GM19452 (cell line): ENCODE measurements at regions not wholly inside any gene's neighbourhood (a gene's known extent, or its start where the extent isn't known, plus 50 kb on each side); places are given as distances from the start of the nearest gene placed in this dataset.
"Not testable (repeated sequence)": the region's sequence is repeated elsewhere in the genome, so short reads cannot be mapped to it uniquely, and the experiment has no call there.

Source experiments
- ATAC-seq: cut with Tn5 transposase; IDR thresholded peaks from one replicate; pipeline ENCODE4 v1.9.1; 2021; ENCODE audit not compliant: unreplicated experiment

DNA sequence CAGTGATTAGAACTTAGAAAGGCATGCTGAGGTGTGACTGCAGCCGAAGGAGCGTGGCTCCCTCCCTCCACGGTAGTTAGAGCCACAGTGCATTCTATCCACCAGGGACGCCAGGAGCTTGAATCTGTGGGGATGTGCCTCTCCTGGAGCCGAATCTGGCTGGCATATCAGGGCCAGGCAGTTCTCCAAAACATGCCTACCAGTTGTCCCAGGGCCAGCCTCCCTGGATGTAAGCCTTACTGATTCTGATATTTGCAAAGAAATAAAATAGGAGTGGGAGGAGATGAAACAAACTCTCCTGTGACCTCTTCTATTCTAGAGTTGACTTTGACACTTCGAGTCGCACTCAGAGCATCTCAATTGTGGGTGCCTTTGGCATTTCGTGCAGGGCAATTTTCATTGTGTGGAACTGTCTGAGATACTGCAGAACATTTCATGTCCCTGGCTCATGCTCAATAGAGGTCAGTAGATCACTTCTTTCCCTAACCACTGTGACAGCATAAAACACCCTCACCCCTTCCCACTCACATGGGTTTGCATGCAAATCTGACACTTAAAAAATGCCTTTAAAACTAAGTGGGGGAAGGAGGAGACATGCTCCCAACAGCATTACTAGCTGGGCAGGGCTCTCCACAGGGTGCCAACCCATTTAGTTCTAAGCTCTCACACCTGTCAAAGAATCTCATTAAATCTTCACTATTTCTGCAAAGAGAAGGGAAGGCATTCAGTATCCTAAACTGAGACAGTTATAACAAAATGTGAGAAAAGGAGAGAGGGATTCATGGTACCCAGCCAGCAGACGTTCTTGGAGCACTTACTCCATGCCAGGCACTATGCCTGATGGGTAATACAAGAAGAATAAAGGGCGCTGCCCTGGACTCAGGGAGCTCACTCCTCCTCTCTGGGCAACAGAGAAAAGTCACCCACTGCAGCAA is 378.9 kb downstream of the PREX1 start:
- ATAC-seq: no peak

DNA sequence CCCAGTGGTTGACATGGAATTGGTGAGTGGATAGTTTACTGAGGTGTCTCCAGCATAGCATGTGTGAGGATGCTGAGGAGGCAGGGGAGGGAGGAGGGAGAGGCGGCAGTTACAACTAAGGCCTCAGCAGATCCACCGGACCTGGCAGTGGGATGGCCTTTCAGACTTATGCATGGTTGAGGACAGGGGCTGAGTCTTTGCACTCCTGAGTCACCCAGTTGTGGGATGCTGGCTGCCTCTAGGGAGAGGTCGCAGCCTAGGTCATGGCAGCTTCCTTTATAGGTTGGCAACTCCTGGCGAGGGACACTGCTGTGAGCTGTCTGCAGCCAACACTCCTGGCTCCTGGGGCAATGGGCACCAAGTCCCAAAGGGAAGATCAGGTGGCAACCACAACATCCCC is 380.3 kb downstream of the PREX1 start:
- ATAC-seq: no peak

DNA sequence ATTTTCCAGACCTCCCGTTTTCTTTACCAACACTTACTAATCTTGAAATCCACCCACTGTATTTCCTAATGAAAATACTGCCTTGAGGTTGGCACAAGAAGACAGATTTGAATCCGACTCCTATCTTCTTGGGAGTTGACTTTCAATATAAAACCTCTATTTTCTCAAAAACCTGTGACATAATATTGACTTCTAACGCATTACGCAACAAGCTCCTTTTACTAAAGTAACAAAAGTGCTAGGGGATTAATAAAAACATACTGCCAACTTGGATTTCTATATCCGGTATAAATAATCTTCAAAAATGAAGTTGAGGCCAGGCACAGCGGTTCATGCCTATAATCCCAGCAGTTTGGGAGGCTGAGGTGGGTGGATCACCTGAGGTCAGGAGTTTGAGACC is 382.0 kb downstream of the PREX1 start:
- ATAC-seq: no peak

DNA sequence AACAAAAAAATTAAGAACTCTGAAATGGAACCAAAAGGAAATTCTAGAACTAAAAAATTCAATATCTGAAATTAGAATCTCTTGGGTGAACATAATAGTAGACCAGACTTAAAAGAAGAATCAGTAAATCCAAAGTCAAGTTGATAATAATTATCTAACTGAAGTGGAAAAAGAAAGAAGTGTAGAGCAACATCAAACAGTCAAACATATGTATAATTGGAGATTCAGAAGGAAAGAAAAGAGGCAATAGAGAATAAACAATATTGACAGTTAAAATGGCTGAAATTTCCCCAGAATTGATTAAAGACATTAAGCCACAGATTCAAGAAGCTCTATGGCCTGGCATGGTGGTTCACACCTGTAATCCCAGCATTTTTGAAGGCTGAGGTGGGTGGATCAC is 383.6 kb downstream of the PREX1 start:
- ATAC-seq: no peak

DNA sequence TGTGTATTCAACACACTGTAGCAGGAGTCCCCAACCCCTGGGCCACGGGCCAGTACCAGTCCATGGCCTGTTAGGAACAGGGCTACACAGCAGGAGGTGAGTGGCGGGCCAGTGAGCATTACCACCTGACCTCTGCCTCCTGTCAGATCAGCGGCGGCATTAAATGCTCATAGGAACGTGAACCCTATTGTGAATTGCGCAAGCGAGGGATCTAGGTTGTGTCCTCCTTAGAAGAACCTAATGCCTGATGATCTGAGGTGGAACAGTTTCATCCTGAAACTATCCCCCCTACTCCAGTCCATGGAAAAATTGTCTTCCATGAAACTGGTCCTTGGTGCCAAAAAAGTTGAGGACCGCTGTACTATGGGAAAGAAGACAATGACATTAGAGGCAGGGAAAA is 386.9 kb downstream of the PREX1 start:
- no peak for ATAC-seq

DNA sequence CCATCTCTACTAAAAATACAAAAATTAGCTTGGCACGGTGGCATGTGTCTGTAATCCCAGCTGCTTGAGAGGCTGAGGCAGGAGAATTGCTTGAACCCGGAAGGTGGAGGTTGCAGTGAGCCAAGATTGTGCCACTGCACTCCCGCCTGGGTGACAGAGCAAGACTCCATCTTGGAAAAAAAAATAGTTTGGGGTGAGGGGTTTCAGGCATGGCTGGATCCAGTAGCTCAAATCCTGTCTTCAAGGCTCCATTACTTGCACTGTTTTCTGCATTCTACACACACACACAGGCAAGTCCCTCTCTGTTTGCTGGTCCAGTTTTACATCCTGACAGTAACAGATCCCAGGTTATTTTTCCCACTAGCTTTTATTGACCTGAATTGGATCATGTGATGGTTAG is 387.5 kb downstream of the PREX1 start:
- not testable (repeated sequence) for ATAC-seq

DNA sequence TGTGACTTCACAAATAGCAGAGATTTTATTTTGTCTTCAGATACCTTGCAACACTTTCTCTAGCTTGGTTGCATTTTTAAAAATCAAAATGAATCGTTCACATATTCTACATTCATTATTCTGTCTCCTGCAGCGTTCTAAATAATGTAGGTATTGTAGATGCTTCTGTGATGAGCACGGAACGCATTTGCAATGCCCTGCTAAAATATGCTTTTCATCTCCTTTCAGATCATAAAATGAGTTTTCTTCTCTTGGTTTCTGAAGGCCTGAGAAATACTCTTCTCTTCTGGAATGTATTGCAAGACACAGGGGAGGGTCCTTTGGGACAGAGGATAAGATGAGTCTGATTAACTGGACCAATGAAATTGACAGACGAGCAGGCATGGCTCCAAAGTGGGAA is 390.7 kb downstream of the PREX1 start:
- no peak for ATAC-seq

DNA sequence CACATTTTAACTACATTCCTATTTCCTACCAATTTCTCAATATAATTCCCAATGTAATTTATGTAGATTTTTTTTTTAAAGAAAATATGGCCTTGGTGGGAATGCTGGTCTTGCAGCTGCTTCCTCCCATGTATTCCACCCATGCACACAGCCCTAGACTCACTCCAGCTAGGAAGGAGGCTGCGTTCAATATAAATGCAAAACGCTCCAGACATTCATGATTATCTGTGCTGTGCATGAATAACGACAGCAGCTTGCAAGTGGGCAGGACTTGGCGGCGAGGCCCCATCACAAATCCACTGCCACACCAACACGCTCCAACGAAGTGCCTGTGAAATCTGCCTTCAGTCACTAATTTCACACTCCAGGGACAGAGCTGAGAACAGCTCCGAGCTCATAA is 391.2 kb downstream of the PREX1 start:
- not testable (repeated sequence) for ATAC-seq

DNA sequence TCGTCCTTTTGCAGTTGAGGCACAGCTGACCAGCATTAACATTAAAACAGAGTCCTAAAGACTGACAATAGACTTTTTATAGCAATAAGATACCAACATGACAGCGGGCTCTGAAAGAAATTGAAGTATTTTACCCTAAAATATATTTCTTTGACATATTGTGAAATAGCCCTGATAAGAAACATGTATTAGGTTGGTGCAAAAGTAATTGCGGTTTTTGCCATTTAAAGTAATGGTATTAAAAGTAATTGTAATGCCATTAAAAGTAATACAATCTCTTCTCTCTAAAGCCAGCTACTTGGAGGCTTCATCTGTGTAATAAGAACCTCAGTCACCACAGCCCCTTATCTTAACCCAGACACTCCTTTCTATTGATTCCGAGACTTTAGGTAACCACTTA is 394.6 kb downstream of the PREX1 start:
- no peak for ATAC-seq

DNA sequence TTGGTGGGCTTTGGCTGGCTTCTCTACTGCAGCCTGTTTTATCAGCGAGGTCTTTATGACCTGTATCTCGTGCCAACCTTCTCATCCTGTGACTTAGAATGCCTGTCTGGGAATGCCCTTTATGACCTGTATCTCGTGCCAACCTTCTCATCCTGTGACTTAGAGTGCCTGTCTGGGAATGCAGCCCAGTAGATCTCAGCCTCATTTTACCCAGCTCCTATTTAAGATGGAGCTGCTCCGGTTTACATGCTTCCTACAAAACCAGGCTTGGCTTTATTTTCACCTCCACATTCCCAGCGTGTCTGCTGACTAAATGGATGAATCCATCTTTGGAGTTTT is 395.3 kb downstream of the PREX1 start:
- no peak for ATAC-seq

DNA sequence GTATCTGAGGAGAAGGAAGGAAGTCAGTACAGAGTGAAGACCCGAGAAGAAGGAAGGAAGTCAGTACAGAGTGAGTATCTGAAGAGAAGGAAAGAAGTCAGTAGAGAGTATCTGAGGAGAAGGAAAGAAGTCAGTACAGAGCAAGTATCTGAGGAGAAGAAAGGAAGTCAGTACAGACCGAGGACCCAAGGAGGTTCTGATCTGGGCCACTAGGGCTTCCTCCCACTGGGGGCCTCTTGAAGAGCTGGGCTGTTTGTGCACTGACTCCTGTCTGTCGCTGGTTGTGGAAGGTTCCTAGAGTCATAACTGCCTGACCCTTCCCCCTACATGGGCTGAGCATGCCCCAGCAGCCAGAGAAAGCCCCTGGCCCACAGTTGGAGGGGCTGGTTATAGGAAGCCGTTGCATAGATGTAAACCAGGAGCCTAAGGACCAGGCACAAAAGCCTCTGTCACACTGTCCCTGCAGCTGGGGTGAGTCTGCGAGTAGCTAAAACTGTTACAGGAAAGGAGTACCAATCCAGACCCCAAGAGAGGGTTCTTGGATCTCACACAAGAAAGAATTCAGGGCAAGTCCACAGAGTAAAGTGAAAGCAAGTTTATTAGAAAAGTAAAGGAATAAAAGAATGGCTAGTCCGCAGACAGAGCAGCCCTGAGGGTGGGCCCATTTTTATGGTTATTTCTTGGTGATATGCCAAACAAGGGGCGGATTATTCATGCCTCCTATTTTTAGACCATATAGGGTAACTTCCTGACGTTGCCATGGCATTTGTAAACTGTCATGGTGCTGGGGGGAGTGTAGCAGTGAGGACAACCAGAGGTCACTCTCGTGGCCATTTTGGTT is 395.9 kb downstream of the PREX1 start:
- no peak for ATAC-seq

DNA sequence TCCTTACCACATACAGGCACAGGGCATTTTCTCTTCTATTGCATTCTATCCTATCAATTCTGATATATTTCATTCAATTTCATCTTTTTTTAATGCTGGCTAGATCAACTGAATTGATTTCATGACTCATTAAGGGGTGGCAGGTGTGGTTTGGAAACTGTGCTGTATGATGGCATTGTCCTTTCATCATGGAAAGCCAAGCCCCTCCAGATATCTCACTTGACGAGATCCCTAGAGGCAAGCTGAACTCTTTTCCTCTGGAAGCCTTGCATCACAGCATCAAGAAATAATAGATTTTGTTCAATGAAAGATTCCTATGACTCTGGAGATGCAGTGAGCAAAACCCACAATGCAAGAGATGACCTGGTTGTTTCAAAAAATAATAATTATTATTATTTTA is 401.2 kb downstream of the PREX1 start:
- no peak for ATAC-seq

DNA sequence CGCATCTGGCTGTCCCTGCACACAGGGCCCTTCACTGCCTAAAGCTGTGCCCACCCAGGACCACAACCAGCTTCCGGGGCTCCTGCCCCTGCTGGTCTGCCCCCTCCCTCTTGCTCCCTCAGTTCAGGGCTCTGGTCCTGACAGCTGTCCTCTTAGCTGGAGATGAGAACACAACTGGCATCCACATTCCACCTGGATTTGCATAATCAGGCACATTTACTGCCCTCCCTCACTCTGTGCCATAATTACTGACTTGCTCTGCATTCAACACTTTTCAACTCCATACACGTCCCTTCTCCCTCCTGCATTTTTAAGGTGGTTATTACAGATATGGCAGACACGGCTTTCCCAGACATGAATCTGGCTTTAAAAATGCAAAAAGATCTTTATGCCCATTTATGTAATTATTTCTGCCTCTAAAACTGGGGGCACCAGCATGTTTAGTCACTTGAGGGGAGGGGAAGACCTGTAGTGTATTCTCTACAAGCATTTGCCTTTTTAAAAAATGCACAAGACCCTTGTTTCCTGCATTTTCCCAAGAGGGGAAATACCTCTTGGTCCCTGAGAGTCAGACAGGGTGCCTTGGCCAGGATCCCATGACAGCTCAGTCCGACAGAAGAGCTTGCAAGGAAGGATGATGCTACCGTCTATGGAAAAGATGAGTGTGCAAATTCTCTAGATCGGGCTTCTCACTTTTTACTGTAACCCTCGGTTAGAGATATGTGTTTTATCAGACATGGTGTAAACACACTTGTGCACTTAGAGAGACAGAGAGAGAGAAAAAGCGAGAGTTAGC is 401.8 kb downstream of the PREX1 start:
- ATAC-seq: no peak

DNA sequence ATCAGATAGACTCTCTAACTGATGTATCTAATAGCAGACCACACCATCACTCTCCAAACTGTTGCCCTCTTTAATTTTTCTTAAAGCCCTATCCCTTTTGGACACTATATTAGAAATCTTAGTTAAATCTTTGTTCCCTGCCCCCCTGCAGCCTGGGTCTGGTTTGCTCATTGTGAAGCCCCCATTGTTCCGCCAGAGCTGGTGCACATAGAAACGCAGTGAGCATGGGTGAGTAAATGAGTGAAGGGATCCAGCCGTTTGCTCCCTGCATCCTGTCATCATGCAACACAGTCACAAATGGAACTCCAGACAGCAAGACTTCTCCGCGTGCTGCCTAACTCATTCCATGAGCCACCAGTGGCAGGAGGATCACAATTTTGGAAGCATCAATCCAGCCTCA is 402.5 kb downstream of the PREX1 start:
- no peak for ATAC-seq

DNA sequence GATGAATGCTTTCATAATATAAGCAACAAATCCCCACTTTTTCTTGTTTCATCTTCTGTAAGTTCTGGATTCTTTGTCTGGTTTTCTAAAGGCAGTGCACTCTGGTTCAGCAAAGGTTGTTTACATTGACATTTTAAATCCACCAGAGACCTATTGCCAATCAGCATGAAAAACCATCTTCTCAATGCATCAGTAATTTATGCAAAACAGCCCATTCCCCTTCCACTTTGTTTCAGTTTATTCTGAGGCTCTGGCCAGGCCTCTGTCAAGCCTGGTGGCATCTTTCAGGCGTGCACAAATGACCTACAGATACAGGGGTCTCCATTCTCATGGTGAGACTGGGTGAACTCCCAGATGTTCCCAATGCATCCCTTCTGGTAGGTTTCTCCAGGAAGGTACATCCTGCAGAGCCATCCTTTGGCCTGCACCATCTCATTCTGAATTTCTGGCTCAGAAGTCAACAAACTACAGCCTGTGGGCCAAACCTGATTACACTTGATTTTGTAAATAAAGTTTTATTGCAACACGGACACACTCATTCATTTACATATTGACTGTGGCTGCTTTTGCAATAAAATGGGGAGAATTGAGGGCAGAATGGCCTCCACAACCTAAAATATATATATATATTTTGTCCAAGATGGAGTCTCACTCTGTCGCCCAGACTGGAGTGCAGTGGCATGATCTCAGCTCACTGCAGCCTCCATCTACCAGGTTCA is 405.4 kb downstream of the PREX1 start:
- no peak for ATAC-seq

DNA sequence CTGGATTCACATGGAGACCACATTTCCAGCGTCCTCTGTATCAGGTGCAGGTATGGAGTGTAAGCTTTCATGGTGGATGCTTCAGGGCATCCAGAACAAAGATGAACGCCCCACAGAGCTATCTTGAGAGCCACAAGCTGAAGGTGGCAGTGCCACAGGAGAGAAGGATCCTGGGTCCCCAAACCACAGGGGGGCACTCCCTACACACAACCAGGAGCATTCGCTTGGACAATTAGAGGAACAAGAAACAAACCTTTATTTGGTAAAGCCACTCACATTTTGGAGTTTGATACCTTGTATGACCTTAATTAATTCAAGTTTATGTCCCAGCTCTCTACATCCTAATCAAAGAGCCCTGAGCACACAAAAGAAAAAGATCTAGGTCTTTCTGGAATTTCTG is 406.3 kb downstream of the PREX1 start:
- no peak for ATAC-seq

DNA sequence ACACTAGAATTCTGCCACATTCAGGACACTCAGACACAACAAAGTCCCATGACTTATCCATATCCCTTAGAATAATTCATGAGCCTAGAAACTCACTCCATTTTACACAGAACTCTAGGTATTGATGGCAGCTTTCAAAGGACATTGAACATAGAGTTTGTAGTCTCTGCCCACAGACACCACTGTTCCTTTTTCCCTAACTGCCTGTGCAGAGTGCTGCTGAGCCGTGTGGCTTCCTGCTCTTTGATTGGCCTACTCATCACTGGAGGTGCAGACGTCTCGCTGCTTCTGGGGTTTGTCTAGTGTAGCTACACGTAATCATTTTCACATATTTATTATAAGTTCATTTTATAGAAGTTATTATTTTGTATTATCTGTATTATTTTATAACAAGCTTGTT is 407.6 kb downstream of the PREX1 start:
- ATAC-seq: no peak

DNA sequence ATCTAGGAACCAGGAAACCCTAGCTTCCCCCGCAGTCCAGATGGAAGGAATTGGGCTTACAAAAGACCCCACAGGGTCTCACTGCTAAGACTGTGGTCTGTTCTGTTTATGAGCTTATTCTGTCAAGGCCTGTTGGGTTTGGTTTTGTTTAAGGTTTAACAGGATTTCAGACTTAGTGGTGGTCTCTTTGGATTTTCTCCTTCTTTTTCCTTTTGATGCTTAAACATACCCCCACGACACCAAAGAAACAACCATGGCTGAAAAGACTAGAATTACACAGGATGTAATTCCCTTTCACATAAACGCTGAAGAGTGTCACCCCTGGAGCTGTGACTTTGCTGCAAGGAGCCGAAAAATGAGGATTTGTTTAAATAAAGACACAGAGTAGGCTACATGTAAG is 408.6 kb downstream of the PREX1 start:
- no peak for ATAC-seq

DNA sequence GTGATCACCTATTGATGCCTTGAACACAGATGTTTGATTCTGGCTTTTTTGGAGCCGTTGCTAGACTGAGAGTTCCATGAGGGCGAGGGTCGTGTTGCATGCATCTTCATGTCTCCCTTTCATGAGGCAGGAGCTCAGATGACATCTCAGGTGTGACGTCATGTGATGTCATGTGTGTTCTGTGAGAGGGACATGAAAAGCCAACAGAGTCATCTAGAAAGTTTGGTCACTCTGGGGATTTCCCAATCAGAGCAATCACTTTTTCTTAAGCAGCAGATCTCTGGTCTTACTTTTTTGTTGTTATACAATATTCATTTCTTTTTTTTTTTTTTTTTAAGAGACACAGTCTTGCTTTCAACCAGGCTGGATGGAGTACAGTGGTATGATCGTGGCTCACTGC is 411.8 kb downstream of the PREX1 start:
- ATAC-seq: no peak

DNA sequence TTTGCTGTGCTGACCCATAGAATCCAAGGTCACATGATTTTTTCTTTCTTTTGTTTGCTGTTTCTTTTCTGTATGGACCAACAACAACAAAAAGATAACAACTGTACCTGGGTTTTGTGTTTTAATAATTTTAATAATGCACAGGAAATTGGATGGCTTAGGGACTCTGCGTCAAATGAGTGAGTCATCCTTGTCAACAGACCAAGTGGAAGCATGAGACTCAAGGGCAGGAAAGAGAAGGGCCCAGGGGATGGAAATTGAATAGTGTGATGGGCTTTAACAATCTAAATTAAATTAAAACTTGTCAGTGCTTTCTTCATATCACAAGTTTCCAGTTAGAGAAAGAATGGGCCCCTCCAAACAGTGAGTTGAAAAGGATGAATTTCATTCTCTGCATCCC is 413.0 kb downstream of the PREX1 start:
- no peak for ATAC-seq
